ENCODE measurements at regions not wholly inside any gene's neighbourhood (a gene's known extent, or its start where the extent isn't known, plus 50 kb on each side); places are given as distances from the start of the nearest gene placed in this dataset.

DNA sequence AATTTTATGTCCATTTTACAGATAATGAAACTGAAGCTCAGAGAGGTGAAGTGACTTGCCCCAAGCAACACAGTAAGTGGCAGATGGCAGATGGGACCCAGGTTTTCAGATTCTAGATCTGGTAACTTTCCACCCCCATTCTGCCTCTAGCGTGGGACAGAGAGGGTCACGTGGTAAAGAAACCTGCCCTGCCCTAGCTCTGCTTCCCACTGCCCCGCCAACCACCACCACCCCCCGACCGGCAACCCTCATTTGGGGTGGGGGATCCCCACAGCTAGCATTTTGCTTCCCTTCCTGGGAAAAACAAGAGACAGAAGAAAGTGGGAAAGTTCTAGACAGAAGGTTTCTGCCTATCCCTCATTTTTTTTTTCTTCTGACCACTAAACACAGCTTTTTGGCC, 172.5 kb downstream of the ACTL7B start:
- TF ChIP-seq, protein P1, sequence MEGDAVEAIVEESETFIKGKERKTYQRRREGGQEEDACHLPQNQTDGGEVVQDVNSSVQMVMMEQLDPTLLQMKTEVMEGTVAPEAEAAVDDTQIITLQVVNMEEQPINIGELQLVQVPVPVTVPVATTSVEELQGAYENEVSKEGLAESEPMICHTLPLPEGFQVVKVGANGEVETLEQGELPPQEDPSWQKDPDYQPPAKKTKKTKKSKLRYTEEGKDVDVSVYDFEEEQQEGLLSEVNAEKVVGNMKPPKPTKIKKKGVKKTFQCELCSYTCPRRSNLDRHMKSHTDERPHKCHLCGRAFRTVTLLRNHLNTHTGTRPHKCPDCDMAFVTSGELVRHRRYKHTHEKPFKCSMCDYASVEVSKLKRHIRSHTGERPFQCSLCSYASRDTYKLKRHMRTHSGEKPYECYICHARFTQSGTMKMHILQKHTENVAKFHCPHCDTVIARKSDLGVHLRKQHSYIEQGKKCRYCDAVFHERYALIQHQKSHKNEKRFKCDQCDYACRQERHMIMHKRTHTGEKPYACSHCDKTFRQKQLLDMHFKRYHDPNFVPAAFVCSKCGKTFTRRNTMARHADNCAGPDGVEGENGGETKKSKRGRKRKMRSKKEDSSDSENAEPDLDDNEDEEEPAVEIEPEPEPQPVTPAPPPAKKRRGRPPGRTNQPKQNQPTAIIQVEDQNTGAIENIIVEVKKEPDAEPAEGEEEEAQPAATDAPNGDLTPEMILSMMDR (IDR thresholded peaks at IDR 0.05), result no peak
- TF ChIP-seq EP300 (IDR thresholded peaks at IDR 0.05) (no peak), POLR2AphosphoS5 (IDR thresholded peaks at IDR 0.05) (no peak)
